AG04450 (cell line): ENCODE measurements at regions not wholly inside any gene's neighbourhood (a gene's known extent, or its start where the extent isn't known, plus 50 kb on each side); places are given as distances from the start of the nearest gene placed in this dataset.

ENCODE experiments used
- CTCF ChIA-PET: fragments of 300-600, 350-600 bp; formaldehyde crosslinking; extraction: SDS; loops from one replicate; lab custom pipeline; 2022; ENCODE audit warnings: antibody characterized with exemption, inconsistent platforms; lab: Charles Lee
- POLR2A ChIA-PET: fragments of 350-600 bp; formaldehyde crosslinking; extraction: SDS; loops from one replicate; lab custom pipeline; 2021; ENCODE audit warnings: antibody characterized with exemption, inconsistent platforms; lab: Yijun Ruan, JAX
- DNase-seq: peaks from one replicate; pipeline ENCODE4 v3.0.0-alpha.2; 2011; ENCODE audit warnings: low read depth, low spot score
- H3K27ac ChIP-seq: one replicate; pipeline ENCODE4 v1.5.1; 2012; ENCODE audit warnings: low read depth, low read length, control low read depth
- H3K27me3 ChIP-seq: one replicate; pipeline ENCODE4 v1.6.0; 2012; ENCODE audit warnings: low read length; ENCODE audit not compliant: control insufficient read depth, insufficient read depth
- H3K4me3 ChIP-seq: 2 replicates; pipeline ENCODE4 v1.5.1; 2011; ENCODE audit warnings: mild to moderate bottlenecking, low read depth, low read length, control low read depth
- H3K9me3 ChIP-seq: 2 replicates; pipeline ENCODE4 v1.5.1; 2012; ENCODE audit warnings: low read length; ENCODE audit not compliant: control insufficient read depth, insufficient read depth
- TF ChIP-seq, protein P1 (sequence below): IDR thresholded peaks from 2 replicates; pipeline ENCODE4 v1.5.1; 2011; ENCODE audit warnings: low read depth, low read length, control low read depth, inconsistent platforms

GRCh38 chr2:156691014-156691413, 254.8 kb downstream of the GPD2 start:
- H3K4me3 ChIP-seq, result no peak overlapping the region
- CTCF ChIA-PET, result no interaction called here
- H3K27ac ChIP-seq, result no peak overlapping the region
- DNase-seq, result no peak
- no peaks in the 10 kb centered on the region for H3K9me3 ChIP-seq
- POLR2A ChIA-PET, result no interaction called here
- TF ChIP-seq, protein P1, sequence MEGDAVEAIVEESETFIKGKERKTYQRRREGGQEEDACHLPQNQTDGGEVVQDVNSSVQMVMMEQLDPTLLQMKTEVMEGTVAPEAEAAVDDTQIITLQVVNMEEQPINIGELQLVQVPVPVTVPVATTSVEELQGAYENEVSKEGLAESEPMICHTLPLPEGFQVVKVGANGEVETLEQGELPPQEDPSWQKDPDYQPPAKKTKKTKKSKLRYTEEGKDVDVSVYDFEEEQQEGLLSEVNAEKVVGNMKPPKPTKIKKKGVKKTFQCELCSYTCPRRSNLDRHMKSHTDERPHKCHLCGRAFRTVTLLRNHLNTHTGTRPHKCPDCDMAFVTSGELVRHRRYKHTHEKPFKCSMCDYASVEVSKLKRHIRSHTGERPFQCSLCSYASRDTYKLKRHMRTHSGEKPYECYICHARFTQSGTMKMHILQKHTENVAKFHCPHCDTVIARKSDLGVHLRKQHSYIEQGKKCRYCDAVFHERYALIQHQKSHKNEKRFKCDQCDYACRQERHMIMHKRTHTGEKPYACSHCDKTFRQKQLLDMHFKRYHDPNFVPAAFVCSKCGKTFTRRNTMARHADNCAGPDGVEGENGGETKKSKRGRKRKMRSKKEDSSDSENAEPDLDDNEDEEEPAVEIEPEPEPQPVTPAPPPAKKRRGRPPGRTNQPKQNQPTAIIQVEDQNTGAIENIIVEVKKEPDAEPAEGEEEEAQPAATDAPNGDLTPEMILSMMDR, result no peak
- no peaks in the 10 kb centered on the region for H3K27me3 ChIP-seq

- no peak for DNase-seq
- Histone ChIP-seq H3K9me3 (no peaks in the 10 kb centered on the region), H3K27ac (no peak overlapping the region), H3K4me3 (no peak overlapping the region), H3K27me3 (no peaks in the 10 kb centered on the region)
- CTCF ChIA-PET, result no interaction called here
- TF ChIP-seq, protein P1, result no peak
- POLR2A ChIA-PET, result no interaction called here
These were observed 258.8 kb downstream of the GPD2 start for GRCh38 chr2:156695020-156695419.

GRCh38 chr2:156695595-156695994, 259.4 kb downstream of the GPD2 start:
- DNase-seq, result no peak
- Histone ChIP-seq H3K9me3 (no peaks in the 10 kb centered on the region), H3K27ac (no peak overlapping the region), H3K27me3 (no peaks in the 10 kb centered on the region), H3K4me3 (no peak overlapping the region)
- TF ChIP-seq, protein P1, result no peak
- POLR2A ChIA-PET, result no interaction called here
- CTCF ChIA-PET, result no interaction called here

DNA sequence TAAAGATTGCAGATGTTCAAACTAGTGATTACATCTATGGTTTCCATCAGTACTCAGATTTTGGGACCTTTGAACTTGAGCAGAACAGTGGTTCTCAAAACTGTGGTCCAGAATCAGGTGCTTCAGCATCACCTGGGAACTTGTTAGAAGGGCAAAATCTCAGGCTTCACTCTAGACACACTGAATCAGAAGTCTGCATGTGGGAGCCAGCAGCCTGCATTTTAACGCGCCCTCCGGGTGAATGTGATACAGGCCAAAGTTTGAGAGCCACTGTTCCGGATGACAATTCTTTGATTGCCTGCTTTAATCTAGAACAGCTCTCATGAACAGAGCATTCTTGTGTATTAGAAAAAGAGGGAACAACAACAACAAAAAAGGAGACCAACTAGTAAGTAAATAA, 261.7 kb downstream of the GPD2 start:
- no peaks in the 10 kb centered on the region for H3K9me3 ChIP-seq
- TF ChIP-seq, protein P1, result no peak
- no peaks in the 10 kb centered on the region for H3K27me3 ChIP-seq
- ChIA-PET CTCF (no interaction called here), POLR2A (no interaction called here)
- no peak overlapping the region for H3K27ac ChIP-seq
- no peak overlapping the region for H3K4me3 ChIP-seq
- no peak for DNase-seq

GRCh38 chr2:156700681-156701080, 264.5 kb downstream of the GPD2 start:
- H3K4me3 ChIP-seq, result no peak overlapping the region
- TF ChIP-seq, protein P1, result no peak
- ChIA-PET CTCF (interaction anchor here (1.1 kb wide), 1 partner anchor 636 kb away, joined by 4 read pairs; no protein-coding TSS in a partner anchor), POLR2A (no interaction called here)
- no peaks in the 10 kb centered on the region for H3K9me3 ChIP-seq
- H3K27ac ChIP-seq, result no peak overlapping the region
- H3K27me3 ChIP-seq, result no peaks in the 10 kb centered on the region
- DNase-seq, result no peak
